ENCODE measurements at regions not wholly inside any gene's neighbourhood (a gene's known extent, or its start where the extent isn't known, plus 50 kb on each side); places are given as distances from the start of the nearest gene placed in this dataset.

GRCh38 chr7:69076566-69076965 lies 521.7 kb upstream of the AUTS2 start:
- H3K27me3 Mint-ChIP-seq (ENCODE audit: insufficient read depth, low read depth, poor library complexity) = peaks cover 3% of the 10 kb centered on the region
- H3K9me3 Mint-ChIP-seq = peaks cover 100% of the 10 kb centered on the region
- H3F3A ChIP-seq (replicated peaks; ENCODE audit: low read depth) = no peaks in the 10 kb centered on the region
- H3K4me1 ChIP-seq (ENCODE audit: insufficient read depth) = no peaks in the 10 kb centered on the region
- peaks cover 45% of the 10 kb centered on the region for H3K36me3 Mint-ChIP-seq (ENCODE audit: low read depth)
- no peaks in the 10 kb centered on the region for H3K9me2 ChIP-seq (ENCODE audit: insufficient read depth)
- H3K4me2 ChIP-seq = no peak overlapping the region
- H3K27ac Mint-ChIP-seq = no peak overlapping the region
- H2AFZ ChIP-seq = no peak overlapping the region
- no peak overlapping the region for H3K4me3 ChIP-seq
- H4K20me1 ChIP-seq (replicated peaks; ENCODE audit: insufficient read depth) = no peaks in the 10 kb centered on the region
- no peak overlapping the region for H3K4me3 Mint-ChIP-seq
- H3K27ac ChIP-seq (ENCODE audit: low read depth) = no peak overlapping the region
- DNase-seq (ENCODE audit: low spot score) = no peak
- no peaks in the 10 kb centered on the region; the same call in 1 of the 2 replicates for H3K36me3 ChIP-seq (ENCODE audit: insufficient read depth)
- ATAC-seq = no peak
- no peaks in the 10 kb centered on the region for H3K27me3 ChIP-seq (ENCODE audit: insufficient read depth)
- no peaks in the 10 kb centered on the region for H3K79me2 ChIP-seq (replicated peaks; ENCODE audit: insufficient read depth)
- no peaks in the 10 kb centered on the region for H3K4me1 Mint-ChIP-seq
- TF ChIP-seq ZNF114 (CRISPR knock-in tag; IDR thresholded peaks at IDR 0.05) (no peak), POLR2AphosphoS5 (IDR thresholded peaks at IDR 0.05; ENCODE audit: low read depth) (no peak), STAT1 (IDR thresholded peaks at IDR 0.05; ENCODE audit: unreplicated experiment) (no peak), EZH2phosphoT487 (IDR thresholded peaks at IDR 0.05; ENCODE audit: unreplicated experiment) (no peak), REST (IDR thresholded peaks at IDR 0.05; ENCODE audit: unreplicated experiment) (no peak), EZH2 (IDR thresholded peaks at IDR 0.05; ENCODE audit: low read depth, unreplicated experiment) (no peak), NANOG (IDR thresholded peaks at IDR 0.05; ENCODE audit: borderline replicate concordance) (no peak), ETS1 (IDR thresholded peaks at IDR 0.05) (no peak), CREB1 (CRISPR knock-in tag; IDR thresholded peaks at IDR 0.05; ENCODE audit: low read depth) (no peak), ZNF331 (CRISPR knock-in tag; IDR thresholded peaks at IDR 0.05; ENCODE audit: low read depth) (no peak), CTCF (conservative IDR thresholded peaks at IDR 0.05; ENCODE audit: low read depth in 2 of 2) (no peak), ZNF462 (CRISPR knock-in tag; IDR thresholded peaks at IDR 0.05) (no peak), JUNB (IDR thresholded peaks at IDR 0.05; ENCODE audit: unreplicated experiment) (no peak)
